CD4-positive, alpha-beta memory T cell (primary cell): ENCODE measurements at regions not wholly inside any gene's neighbourhood (a gene's known extent, or its start where the extent isn't known, plus 50 kb on each side); places are given as distances from the start of the nearest gene placed in this dataset.
"Not testable (repeated sequence)": the region's sequence is repeated elsewhere in the genome, so short reads cannot be mapped to it uniquely, and the experiment has no call there.

Experiments used
- CTCF ChIA-PET: fragments of 350-600 bp; sonication (Branson Sonifier 250); formaldehyde crosslinking; loops from one replicate; lab custom pipeline; 2021; ENCODE audit warnings: inconsistent platforms; ENCODE audit not compliant: partially characterized antibody; lab: Charles Lee
- POLR2A ChIA-PET: fragments of 350-600 bp; sonication (Branson Sonifier 250); formaldehyde crosslinking; loops from one replicate; lab custom pipeline; 2021; ENCODE audit not compliant: partially characterized antibody; lab: Charles Lee
- DNase-seq, 5 donors: peaks; one replicate each; pipeline versions ENCODE4 v3.0.0 to v3.0.0-alpha.2; 2020 to 2022; ENCODE audit warnings: mixed read lengths in 1 of 5
- H3K27ac ChIP-seq: one replicate; pipeline ENCODE4 v1.7.0; 2013; ENCODE audit warnings: low read depth, low read length
- H3K27me3 ChIP-seq: 2 replicates; pipeline ENCODE4 v1.7.0; 2013; ENCODE audit warnings: mild to moderate bottlenecking, low read length, moderate library complexity; ENCODE audit not compliant: insufficient read depth
- H3K36me3 ChIP-seq: 2 replicates; pipeline ENCODE4 v1.7.0; 2013; ENCODE audit warnings: mild to moderate bottlenecking, low read length, moderate library complexity; ENCODE audit not compliant: insufficient read depth
- H3K4me1 ChIP-seq: 2 replicates; pipeline ENCODE4 v1.7.0; 2013; ENCODE audit warnings: mild to moderate bottlenecking, low read length, moderate library complexity; ENCODE audit not compliant: insufficient read depth
- H3K4me3 ChIP-seq, 2 donors: one replicate each; pipeline ENCODE4 v1.7.0; 2013; ENCODE audit warnings: low read length in 2 of 2, mild to moderate bottlenecking in 1 of 2
- H3K9me3 ChIP-seq, 2 donors: one replicate each; pipeline ENCODE4 v1.7.0; 2013; ENCODE audit warnings: low read length in 2 of 2, control low read depth in 1 of 2; ENCODE audit not compliant: control insufficient read depth in 1 of 2
- H3K27ac Mint-ChIP-seq, 7 donors: one replicate each; pipeline ENCODE4 v1.8.0; 2020 to 2021; ENCODE audit warnings: mixed read lengths in 7 of 7, mild to moderate bottlenecking in 6 of 7, inconsistent platforms in 3 of 7, moderate library complexity in 3 of 7
- H3K27me3 Mint-ChIP-seq, 2 donors: one replicate each; pipeline ENCODE4 v1.8.0; 2020 to 2021; ENCODE audit warnings: mixed read lengths in 2 of 2
- H3K36me3 Mint-ChIP-seq, 2 donors: one replicate each; pipeline ENCODE4 v1.8.0; 2020 to 2021; ENCODE audit warnings: mixed read lengths in 2 of 2, inconsistent platforms in 1 of 2, mild to moderate bottlenecking in 1 of 2
- H3K4me1 Mint-ChIP-seq, 4 donors: one replicate each; pipeline ENCODE4 v1.8.0; 2020 to 2021; ENCODE audit warnings: mixed read lengths in 4 of 4, mild to moderate bottlenecking in 1 of 4
- H3K4me3 Mint-ChIP-seq, 8 donors: one replicate each; pipeline ENCODE4 v1.8.0; 2020 to 2021; ENCODE audit warnings: mixed read lengths in 8 of 8, mild to moderate bottlenecking in 7 of 8, moderate library complexity in 6 of 8, inconsistent platforms in 3 of 8
- H3K9me3 Mint-ChIP-seq, 8 donors: one replicate each; pipeline ENCODE4 v1.8.0; 2020 to 2021; ENCODE audit warnings: mixed read lengths in 8 of 8, mild to moderate bottlenecking in 5 of 8, inconsistent platforms in 3 of 8, moderate library complexity in 1 of 8
- intact Hi-C: fragments of 100-400 bp; cut with micrococcal nuclease; formaldehyde crosslinking; loops from one replicate; pipeline ENCODE4 v1.15.1; 2023

DNA sequence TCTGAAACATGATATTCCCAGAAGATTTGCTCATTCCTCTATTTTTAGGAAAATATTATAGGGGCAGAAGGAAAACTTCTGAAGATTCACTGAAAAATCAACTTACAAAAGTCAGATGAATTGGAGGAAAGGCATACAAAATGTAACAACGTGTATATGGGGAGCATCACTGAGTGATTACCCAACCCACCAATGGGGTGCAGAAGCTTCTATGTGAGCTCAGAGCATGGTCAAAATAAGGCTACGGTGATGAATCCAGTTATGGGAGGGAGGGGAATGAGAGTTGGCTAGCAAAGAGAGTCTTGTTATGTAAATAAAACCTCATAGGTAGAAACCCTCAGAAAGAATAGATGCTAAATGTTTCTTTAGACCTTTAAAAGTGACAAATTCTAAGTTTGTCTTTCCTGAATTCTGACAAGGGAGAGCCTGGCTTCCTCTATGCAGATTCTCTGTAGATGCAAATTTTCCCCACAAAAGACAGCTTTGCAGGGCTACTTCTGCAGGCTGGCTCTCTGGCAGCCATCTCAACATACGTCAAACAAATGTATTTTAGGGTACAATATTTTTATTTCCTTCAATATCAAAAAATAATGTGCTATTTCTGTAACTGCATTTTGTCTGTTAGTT is 171.4 kb upstream of the NDUFV2 start:
- no peak overlapping the region for H3K27ac ChIP-seq
- peaks cover 3 to 6% of the 10 kb centered on the region in 2 donors for H3K36me3 Mint-ChIP-seq
- H3K27me3 ChIP-seq, result no peaks in the 10 kb centered on the region

DNA sequence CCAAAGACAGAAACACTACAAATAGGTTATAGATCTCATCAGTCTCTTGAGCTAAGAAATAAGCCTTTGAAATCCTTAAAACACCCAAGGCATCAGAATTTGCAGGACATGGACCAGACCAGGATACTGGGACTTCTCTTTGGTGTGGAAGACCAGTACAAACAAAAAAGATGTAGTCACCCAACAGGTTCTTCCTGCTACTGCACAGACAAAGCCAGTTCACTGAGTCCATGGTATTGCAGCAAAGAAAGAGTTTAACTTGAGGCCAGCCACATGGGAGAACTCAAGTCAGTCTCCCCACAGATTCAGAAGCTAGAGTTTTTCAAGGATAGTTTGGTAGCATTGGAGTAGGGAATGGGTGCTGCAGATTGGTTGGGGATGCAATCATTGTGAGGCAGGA is 169.6 kb upstream of the NDUFV2 start:
- H3K27me3 Mint-ChIP-seq, result peaks cover 4 to 14% of the 10 kb centered on the region in 2 donors
- Histone ChIP-seq H3K9me3 (peaks cover 0 to 9% of the 10 kb centered on the region in 2 donors), H3K4me3 (no peak overlapping the region), H3K27me3 (no peaks in the 10 kb centered on the region), H3K36me3 (no peaks in the 10 kb centered on the region), H3K27ac (no peak overlapping the region), H3K4me1 (no peaks in the 10 kb centered on the region)
- H3K27ac Mint-ChIP-seq, result no peak overlapping the region
- H3K9me3 Mint-ChIP-seq, result peaks cover 2 to 33% (median 21%) of the 10 kb centered on the region in 8 donors
- DNase-seq, result no peak
- intact Hi-C loops, result no loop called here
- H3K36me3 Mint-ChIP-seq, result peaks cover 3 to 6% of the 10 kb centered on the region in 2 donors
- ChIA-PET CTCF (no interaction called here), POLR2A (no interaction called here)
- H3K4me3 Mint-ChIP-seq, result no peak overlapping the region
- H3K4me1 Mint-ChIP-seq, result no peaks in the 10 kb centered on the region

More for the DNA sequence above, 171.4 kb upstream of the NDUFV2 start:
- Mint-ChIP-seq H3K4me1 (no peaks in the 10 kb centered on the region), H3K4me3 (no peak overlapping the region), H3K27me3 (peaks cover 2 to 10% of the 10 kb centered on the region in 2 donors), H3K9me3 (peaks cover 5 to 38% (median 31%) of the 10 kb centered on the region in 8 donors), H3K27ac (no peak overlapping the region)
- H3K4me3 ChIP-seq, result no peak overlapping the region
- ChIA-PET CTCF (no interaction called here), POLR2A (no interaction called here)
- no peaks in the 10 kb centered on the region for H3K36me3 ChIP-seq
- peaks cover 0 to 9% of the 10 kb centered on the region in 2 donors for H3K9me3 ChIP-seq
- intact Hi-C loops, result no loop called here
- H3K4me1 ChIP-seq, result no peaks in the 10 kb centered on the region
- no peak for DNase-seq

DNA sequence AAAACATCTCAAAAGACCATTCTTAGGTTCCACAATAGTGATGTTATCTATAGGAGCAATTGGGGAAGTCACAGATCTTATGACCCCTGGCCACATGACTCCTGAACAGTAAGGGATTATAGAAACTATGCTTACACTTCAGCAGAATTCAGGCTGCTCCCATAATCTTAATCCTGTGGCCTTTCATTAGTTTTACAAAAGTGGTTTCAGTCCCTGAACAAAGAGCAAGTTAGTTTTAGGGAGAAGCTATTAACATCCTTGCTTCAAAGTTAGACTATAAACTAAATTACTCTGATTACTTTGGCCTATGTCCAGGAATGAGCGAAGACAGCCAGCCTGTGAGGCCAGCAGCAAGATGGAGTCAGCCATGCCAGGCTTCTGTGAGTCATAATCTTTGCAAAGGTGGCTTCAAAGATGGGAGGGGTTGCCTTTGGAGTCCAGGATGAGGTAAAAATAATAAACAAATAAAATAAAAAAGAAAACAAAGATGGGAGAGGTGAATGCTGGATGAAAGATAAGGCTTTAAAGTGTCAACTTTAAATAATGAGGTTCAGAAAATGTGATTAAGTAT is 168.7 kb upstream of the NDUFV2 start:
- Mint-ChIP-seq H3K4me3 (no peak overlapping the region), H3K27me3 (peaks cover 4 to 14% of the 10 kb centered on the region in 2 donors), H3K36me3 (peaks cover 3 to 6% of the 10 kb centered on the region in 2 donors), H3K9me3 (peaks cover 2 to 27% (median 17%) of the 10 kb centered on the region in 8 donors), H3K4me1 (no peaks in the 10 kb centered on the region), H3K27ac (peak overlapping the region in 1 of 7 donors; percentile 1)
- no peak for DNase-seq
- ChIA-PET POLR2A (no interaction called here), CTCF (no interaction called here)
- Histone ChIP-seq H3K9me3 (peaks cover 0 to 8% of the 10 kb centered on the region in 2 donors), H3K4me3 (no peak overlapping the region), H3K27me3 (no peaks in the 10 kb centered on the region), H3K27ac (no peak overlapping the region), H3K36me3 (no peaks in the 10 kb centered on the region), H3K4me1 (no peaks in the 10 kb centered on the region)
- intact Hi-C loops, result no loop called here

DNA sequence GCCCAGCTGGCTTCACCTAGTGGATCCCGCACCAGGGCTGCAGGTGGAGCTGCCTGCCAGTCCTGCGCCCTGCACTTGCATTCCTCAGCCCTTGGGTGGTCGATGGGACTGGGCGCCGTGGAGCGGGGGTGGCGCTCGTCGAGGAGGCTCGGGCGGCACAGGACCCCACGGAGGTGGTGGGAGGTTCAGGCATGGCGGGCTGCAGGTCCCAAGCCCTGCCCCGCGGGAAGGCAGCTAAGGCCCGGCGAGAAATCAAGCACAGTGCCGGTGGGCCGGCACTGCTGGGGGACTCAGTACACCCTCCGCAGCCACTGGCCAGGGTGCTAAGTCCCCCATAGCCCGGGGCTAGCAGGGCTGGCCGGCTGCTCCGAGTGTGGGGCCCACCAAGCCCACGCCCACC is 167.2 kb upstream of the NDUFV2 start:
- CTCF ChIA-PET, result not testable (repeated sequence)

DNA sequence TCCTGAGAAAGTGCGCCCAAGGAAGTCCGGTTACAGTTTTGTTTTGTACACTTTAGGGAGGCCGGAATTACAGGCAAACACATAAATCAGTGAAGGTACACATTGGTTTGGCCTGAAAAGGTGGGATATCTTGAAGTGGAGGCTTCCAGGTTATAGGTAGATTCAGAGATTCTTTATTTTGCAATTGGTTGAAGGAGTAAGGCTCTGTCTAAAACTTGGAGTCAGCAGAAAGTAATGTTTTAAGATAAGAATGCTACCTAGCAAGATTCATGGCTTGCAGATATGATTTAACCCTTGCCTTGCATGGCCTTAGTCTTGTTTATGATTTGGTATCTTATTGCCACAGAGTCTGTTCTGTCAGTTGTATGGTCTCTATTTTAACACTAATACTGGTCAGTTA is 165.9 kb upstream of the NDUFV2 start:
- ChIA-PET CTCF (no interaction called here), POLR2A (no interaction called here)
- H3K27ac Mint-ChIP-seq, result no peak overlapping the region
- Histone ChIP-seq H3K4me1 (no peaks in the 10 kb centered on the region), H3K36me3 (no peaks in the 10 kb centered on the region), H3K27ac (no peak overlapping the region), H3K27me3 (no peaks in the 10 kb centered on the region), H3K9me3 (no peaks in the 10 kb centered on the region), H3K4me3 (no peak overlapping the region)
- no peaks in the 10 kb centered on the region for H3K36me3 Mint-ChIP-seq
- no peaks in the 10 kb centered on the region for H3K4me1 Mint-ChIP-seq
- DNase-seq, result no peak
- H3K9me3 Mint-ChIP-seq, result peaks cover 0 to 7% (median 1%) of the 10 kb centered on the region in 8 donors
- intact Hi-C loops, result no loop called here
- peaks cover 5% of the 10 kb centered on the region in 2 donors for H3K27me3 Mint-ChIP-seq
- no peak overlapping the region for H3K4me3 Mint-ChIP-seq

More for the DNA sequence above, 167.2 kb upstream of the NDUFV2 start:
- H3K4me3 Mint-ChIP-seq, H3K36me3 Mint-ChIP-seq, DNase-seq, intact Hi-C loops, H3K27me3 ChIP-seq, POLR2A ChIA-PET, H3K4me1 Mint-ChIP-seq, H3K27ac Mint-ChIP-seq, H3K4me3 ChIP-seq, H3K4me1 ChIP-seq, H3K27ac ChIP-seq, H3K9me3 ChIP-seq, H3K36me3 ChIP-seq: not testable (repeated sequence)
- peaks cover 5 to 10% of the 10 kb centered on the region in 2 donors for H3K27me3 Mint-ChIP-seq
- peaks cover 0 to 14% (median 5%) of the 10 kb centered on the region in 8 donors for H3K9me3 Mint-ChIP-seq

DNA sequence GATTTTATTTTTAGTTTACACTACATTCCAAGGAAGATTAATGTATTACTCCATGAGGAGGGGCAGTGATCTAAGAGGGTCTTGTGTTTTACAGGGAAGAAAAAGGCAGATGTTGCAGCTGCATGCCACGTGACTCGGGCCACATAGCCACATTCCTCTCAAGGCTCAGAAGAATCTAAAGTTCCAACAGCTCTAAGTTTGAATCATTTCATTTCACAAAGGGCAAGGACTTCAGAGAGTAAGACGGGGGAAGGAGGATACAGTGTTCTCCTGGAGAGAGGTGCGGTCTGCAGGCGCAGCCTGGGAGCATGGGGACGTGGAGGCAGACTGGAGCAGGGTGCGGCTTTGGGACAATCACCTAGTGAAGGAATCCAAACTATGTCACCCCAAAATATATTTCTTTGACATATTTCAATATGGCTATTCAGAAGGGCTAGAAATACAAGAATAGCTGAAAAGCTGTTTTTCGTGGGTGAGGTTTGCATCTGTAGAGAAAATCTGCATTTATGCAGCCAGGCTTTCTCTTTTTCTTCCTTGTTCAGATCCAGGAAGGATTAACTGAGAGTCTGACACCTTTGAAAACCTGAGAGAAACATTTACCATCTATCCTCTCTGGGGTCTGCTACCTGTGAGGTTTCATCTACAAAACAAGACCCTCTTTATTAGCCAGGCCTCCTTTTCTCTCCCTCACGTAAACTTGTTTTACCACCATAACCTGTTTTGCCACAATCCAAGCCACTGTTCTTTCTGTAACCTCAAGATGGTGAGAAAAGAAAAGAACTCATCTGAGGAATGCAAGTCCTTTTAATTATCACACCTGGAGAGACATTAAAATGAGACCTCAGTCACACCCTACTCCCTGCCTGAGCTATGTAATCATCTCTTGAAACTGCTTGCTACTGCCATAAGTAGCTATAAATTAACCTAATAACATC is 165.1 kb upstream of the NDUFV2 start:
- intact Hi-C loops, result no loop called here
- ChIA-PET CTCF (no interaction called here), POLR2A (no interaction called here)
- Histone ChIP-seq H3K4me1 (no peaks in the 10 kb centered on the region), H3K4me3 (no peak overlapping the region), H3K27me3 (no peaks in the 10 kb centered on the region), H3K9me3 (no peaks in the 10 kb centered on the region), H3K27ac (no peak overlapping the region), H3K36me3 (no peaks in the 10 kb centered on the region)
- Mint-ChIP-seq H3K4me3 (no peak overlapping the region), H3K27ac (no peak overlapping the region), H3K27me3 (peaks cover 5% of the 10 kb centered on the region in 2 donors), H3K4me1 (no peaks in the 10 kb centered on the region), H3K36me3 (no peaks in the 10 kb centered on the region), H3K9me3 (peaks cover 0 to 4% (median 0%) of the 10 kb centered on the region in 8 donors)
- no peak for DNase-seq

DNA sequence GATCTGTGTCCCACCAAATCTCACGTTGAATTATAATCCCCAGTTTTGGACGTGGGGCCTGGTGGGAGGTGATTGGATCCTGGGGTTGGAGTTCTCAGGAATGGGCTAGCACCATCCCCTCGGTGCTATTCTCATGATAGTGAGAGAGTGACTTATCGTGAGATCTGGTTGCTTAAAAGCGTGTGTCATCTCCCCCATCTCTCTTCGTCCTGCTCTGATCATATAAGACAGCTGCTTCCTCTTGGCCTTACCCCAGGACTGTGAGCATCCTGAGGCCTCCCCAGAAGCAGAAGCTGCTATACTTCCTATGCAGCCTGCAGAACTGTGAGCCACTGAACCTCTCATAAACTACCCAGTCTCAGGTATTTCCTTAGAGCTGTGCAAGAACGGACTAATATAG is 163.7 kb upstream of the NDUFV2 start:
- H3K27ac ChIP-seq, result no peak overlapping the region
- Mint-ChIP-seq H3K4me3 (no peak overlapping the region), H3K4me1 (no peaks in the 10 kb centered on the region), H3K27ac (no peak overlapping the region), H3K36me3 (no peaks in the 10 kb centered on the region), H3K9me3 (no peaks in the 10 kb centered on the region), H3K27me3 (peaks cover 3 to 5% of the 10 kb centered on the region in 2 donors)
- no peak overlapping the region for H3K4me3 ChIP-seq
- intact Hi-C loops, result no loop called here
- H3K27me3 ChIP-seq, result no peaks in the 10 kb centered on the region
- H3K9me3 ChIP-seq, result no peaks in the 10 kb centered on the region
- no peaks in the 10 kb centered on the region for H3K4me1 ChIP-seq
- DNase-seq, result no peak
- ChIA-PET CTCF (no interaction called here), POLR2A (no interaction called here)
- H3K36me3 ChIP-seq, result no peaks in the 10 kb centered on the region
